Right lobe of liver (tissue), 4 donors: ENCODE measurements at regions not wholly inside any gene's neighbourhood (a gene's known extent, or its start where the extent isn't known, plus 50 kb on each side); places are given as distances from the start of the nearest gene placed in this dataset.

Experiments used
- CTCF ChIP-seq, 4 donors: fragments of 200-600 bp in 3 of 4; fragments of 450-650 bp in 1 of 4; IDR thresholded peaks; one replicate each; pipeline versions ENCODE4 v1.5.1 to v1.8.0; 2016 to 2022; ENCODE audit warnings: antibody characterized with exemption in 4 of 4, mild to moderate bottlenecking in 2 of 4
- POLR2A ChIP-seq: fragments of 450-650 bp; IDR thresholded peaks from one replicate; pipeline ENCODE4 v1.6.1; 2017; ENCODE audit warnings: antibody characterized with exemption, mild to moderate bottlenecking
- donor health status: DM: no; HTN: no; CAD: no.
- donor health status: DM: no; HTN: no; CAD: no.
- donor health status: DM: no; HTN: yes; CAD: no.

- TF ChIP-seq POLR2A (no peak), CTCF (IDR thresholded peaks at IDR 0.05) (no peak)
Observed at GRCh38 chr7:126202177-126202576, 1050.6 kb downstream of the GRM8 start.
